Mesothelial cell of epicardium (in vitro differentiated cells): ENCODE measurements at regions not wholly inside any gene's neighbourhood (a gene's known extent, or its start where the extent isn't known, plus 50 kb on each side); places are given as distances from the start of the nearest gene placed in this dataset.
A peak's percentile ranks its signal among the peaks of the same experiment; 100 is the strongest.
"Not testable (repeated sequence)": the region's sequence is repeated elsewhere in the genome, so short reads cannot be mapped to it uniquely, and the experiment has no call there.

Source experiments
- DNase-seq, 2 experiments: peaks; one replicate each; pipeline ENCODE4 v3.0.0; 2021; ENCODE audit warnings: low spot score in 2 of 2; ENCODE audit not compliant: unreplicated experiment in 2 of 2
- H3K27ac Mint-ChIP-seq: 2 replicates; pipeline ENCODE4 v1.8.0; 2021; ENCODE audit warnings: mixed read lengths
- H3K27me3 Mint-ChIP-seq: 2 replicates; pipeline ENCODE4 v1.8.0; 2021; ENCODE audit warnings: low read depth, mixed read lengths
- H3K36me3 Mint-ChIP-seq: 2 replicates; pipeline ENCODE4 v1.8.0; 2021; ENCODE audit warnings: mixed read lengths
- H3K4me1 Mint-ChIP-seq: 2 replicates; pipeline ENCODE4 v1.8.0; 2021; ENCODE audit warnings: mixed read lengths
- H3K4me3 Mint-ChIP-seq: 2 replicates; pipeline ENCODE4 v1.8.0; 2021; ENCODE audit warnings: mild to moderate bottlenecking, moderate library complexity, mixed read lengths
- H3K9me3 Mint-ChIP-seq: 2 replicates; pipeline ENCODE4 v1.8.0; 2021; ENCODE audit warnings: mixed read lengths
- TF ChIP-seq, protein P1 (sequence below): fragments of 200-600 bp; sonication (generic); IDR thresholded peaks from one replicate; pipeline ENCODE4 v1.5.0; 2021; ENCODE audit warnings: antibody characterized with exemption; ENCODE audit not compliant: unreplicated experiment

- H3K27me3 Mint-ChIP-seq: peaks cover 7% of the 10 kb centered on the region
- no peak overlapping the region for H3K4me3 Mint-ChIP-seq
- H3K36me3 Mint-ChIP-seq: no peaks in the 10 kb centered on the region
- no peak for DNase-seq
- H3K4me1 Mint-ChIP-seq: peaks cover 29% of the 10 kb centered on the region
- no peaks in the 10 kb centered on the region for H3K9me3 Mint-ChIP-seq
- TF ChIP-seq, protein P1, sequence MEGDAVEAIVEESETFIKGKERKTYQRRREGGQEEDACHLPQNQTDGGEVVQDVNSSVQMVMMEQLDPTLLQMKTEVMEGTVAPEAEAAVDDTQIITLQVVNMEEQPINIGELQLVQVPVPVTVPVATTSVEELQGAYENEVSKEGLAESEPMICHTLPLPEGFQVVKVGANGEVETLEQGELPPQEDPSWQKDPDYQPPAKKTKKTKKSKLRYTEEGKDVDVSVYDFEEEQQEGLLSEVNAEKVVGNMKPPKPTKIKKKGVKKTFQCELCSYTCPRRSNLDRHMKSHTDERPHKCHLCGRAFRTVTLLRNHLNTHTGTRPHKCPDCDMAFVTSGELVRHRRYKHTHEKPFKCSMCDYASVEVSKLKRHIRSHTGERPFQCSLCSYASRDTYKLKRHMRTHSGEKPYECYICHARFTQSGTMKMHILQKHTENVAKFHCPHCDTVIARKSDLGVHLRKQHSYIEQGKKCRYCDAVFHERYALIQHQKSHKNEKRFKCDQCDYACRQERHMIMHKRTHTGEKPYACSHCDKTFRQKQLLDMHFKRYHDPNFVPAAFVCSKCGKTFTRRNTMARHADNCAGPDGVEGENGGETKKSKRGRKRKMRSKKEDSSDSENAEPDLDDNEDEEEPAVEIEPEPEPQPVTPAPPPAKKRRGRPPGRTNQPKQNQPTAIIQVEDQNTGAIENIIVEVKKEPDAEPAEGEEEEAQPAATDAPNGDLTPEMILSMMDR: no peak
- H3K27ac Mint-ChIP-seq: peak overlapping the region; percentile 12
Measured at GRCh38 chr13:44051405-44051804, 171.7 kb downstream of the LACC1 start.

- Mint-ChIP-seq H3K9me3 (no peaks in the 10 kb centered on the region), H3K36me3 (no peaks in the 10 kb centered on the region), H3K27ac (peak overlapping the region; percentile 92), H3K27me3 (peaks cover 7% of the 10 kb centered on the region), H3K4me1 (peaks cover 29% of the 10 kb centered on the region), H3K4me3 (no peak overlapping the region)
- TF ChIP-seq, protein P1: no peak
- no peak for DNase-seq
Measured at GRCh38 chr13:44051918-44052675, 172.4 kb downstream of the LACC1 start.

- H3K27ac Mint-ChIP-seq: peak overlapping the region; percentile 92
- H3K27me3 Mint-ChIP-seq: peaks cover 7% of the 10 kb centered on the region
- TF ChIP-seq, protein P1: no peak
- peak in 1 of 2 experiments; percentile 41 for DNase-seq
- peak overlapping the region; percentile 40 for H3K4me3 Mint-ChIP-seq
- no peaks in the 10 kb centered on the region for H3K36me3 Mint-ChIP-seq
- H3K9me3 Mint-ChIP-seq: no peaks in the 10 kb centered on the region
- peaks cover 29% of the 10 kb centered on the region for H3K4me1 Mint-ChIP-seq
Measured at GRCh38 chr13:44052780-44053184, 173.1 kb downstream of the LACC1 start.

DNA sequence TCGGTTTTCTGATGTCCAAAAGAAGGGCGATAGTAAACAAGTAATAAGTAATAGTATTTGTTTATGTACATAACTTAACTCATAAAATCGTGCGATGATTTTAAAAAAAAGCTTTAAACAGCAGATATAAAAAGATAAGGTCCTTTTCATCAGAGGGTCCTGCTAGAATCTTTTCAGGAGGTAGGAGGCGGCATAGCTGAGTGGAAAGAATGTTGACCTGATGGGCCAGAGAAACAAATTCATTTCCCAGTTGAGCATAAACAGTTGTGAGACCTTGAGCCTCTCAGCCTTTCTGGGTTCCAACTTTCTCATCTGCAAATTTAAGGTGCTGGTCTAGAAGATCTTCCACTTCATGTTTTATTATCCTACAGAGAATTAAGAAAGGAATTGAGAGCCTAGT is 173.5 kb downstream of the LACC1 start:
- no peak for DNase-seq
- H3K4me3 Mint-ChIP-seq: peak overlapping the region; percentile 40
- no peaks in the 10 kb centered on the region for H3K36me3 Mint-ChIP-seq
- peaks cover 34% of the 10 kb centered on the region for H3K4me1 Mint-ChIP-seq
- H3K9me3 Mint-ChIP-seq: no peaks in the 10 kb centered on the region
- TF ChIP-seq, protein P1: no peak
- peak overlapping the region; percentile 92 for H3K27ac Mint-ChIP-seq
- H3K27me3 Mint-ChIP-seq: peaks cover 5% of the 10 kb centered on the region

DNA sequence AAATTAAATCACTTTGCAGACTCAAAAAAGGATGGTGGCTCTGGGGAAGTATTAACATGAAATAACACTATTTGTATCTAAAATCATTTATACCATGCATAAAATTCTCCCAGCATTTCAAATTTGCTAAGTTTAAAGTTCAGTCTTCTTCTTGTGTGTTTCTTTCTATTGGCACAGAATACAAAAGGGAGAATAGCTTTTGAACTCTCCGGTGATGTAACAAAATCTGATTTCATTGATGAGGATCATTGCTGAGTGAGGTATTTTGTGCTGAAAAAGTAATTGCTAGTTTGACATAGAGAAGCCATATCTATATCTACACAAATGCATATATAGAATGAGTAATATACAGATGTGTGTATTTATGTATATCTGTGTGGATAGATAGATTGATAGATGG is 174.8 kb downstream of the LACC1 start:
- Mint-ChIP-seq H3K27ac (no peak overlapping the region), H3K27me3 (no peaks in the 10 kb centered on the region), H3K4me3 (no peak overlapping the region), H3K9me3 (no peaks in the 10 kb centered on the region), H3K4me1 (peaks cover 43% of the 10 kb centered on the region), H3K36me3 (no peaks in the 10 kb centered on the region)
- TF ChIP-seq, protein P1: no peak
- DNase-seq: no peak

DNA sequence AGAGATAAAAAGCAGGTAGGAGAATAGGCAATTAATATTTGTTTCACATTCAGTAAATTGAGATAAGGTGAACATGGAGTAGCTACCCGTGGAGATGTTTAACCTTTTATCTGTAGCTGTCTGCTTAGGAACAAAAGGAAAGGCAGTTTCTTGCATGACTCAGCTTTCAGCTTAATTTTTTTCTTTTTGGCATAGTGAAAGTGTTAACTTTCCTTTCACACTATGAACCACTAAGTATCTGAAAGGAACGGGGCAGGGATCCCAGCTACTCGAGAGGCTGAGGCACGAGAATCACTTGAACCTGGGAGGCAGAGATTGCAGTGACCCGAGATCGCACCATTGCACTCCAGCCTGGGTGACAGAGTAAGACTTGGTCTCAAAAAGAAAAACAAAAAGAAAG is 176.0 kb downstream of the LACC1 start:
- H3K27me3 Mint-ChIP-seq, DNase-seq, H3K36me3 Mint-ChIP-seq, H3K4me3 Mint-ChIP-seq, H3K9me3 Mint-ChIP-seq, H3K27ac Mint-ChIP-seq: not testable (repeated sequence)
- H3K4me1 Mint-ChIP-seq: peaks cover 46% of the 10 kb centered on the region
